ENCODE measurements at regions not wholly inside any gene's neighbourhood (a gene's known extent, or its start where the extent isn't known, plus 50 kb on each side); places are given as distances from the start of the nearest gene placed in this dataset.

DNA sequence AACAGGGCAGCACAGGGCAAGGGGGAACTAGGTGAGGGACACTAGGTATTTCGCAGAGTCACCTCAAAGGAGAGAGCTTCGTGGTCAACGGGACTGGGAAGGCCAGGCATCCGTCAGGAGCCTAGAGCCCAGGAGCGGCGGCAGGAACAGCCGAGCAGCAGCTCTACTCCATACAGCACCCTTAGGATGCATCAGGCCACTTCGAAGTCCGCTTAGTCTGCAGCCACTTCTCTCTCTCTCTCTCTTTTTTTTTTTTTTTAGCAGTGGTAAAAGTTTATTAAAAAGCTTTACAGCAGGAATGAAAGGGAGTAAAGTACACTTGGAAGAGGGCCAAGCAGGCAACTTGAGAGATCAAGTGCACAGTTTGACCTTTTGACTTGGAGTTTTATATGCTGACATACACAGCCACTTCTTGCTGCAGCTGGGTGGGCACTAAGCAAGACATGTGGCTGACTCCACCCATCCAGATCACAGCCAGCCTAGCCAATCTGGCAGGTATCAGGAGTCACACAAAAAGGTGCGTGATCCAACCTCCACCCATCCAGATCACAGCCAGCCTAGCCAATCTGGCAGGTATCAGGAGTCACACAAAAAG is 209.7 kb upstream of the RADX start:
- H3K23ac ChIP-seq (ENCODE audit: insufficient read length, low read depth, low read length) = no peak overlapping the region
- no peaks in the 10 kb centered on the region for H4K20me1 ChIP-seq (ENCODE audit: control insufficient read depth, insufficient read depth, insufficient read length)
- no peak overlapping the region for H2BK15ac ChIP-seq (ENCODE audit: low read depth, low read length)
- H3K27ac ChIP-seq (ENCODE audit: insufficient read length, low read depth, low read length) = no peak overlapping the region
- H2BK12ac ChIP-seq (ENCODE audit: insufficient read length, low read depth, low read length) = no peak overlapping the region
- Mint-ChIP-seq H3K36me3 (ENCODE audit: insufficient read depth in 1 of 3, low read depth in 3 of 3) (no peaks in the 10 kb centered on the region), H3K4me3 (no peak overlapping the region), H3K27ac (no peak overlapping the region), H3K9me3 (peaks cover 9 to 65% of the 10 kb centered on the region in 2 experiments), H3K27me3 (ENCODE audit: low read depth) (peaks cover 2% of the 10 kb centered on the region; the same call in 1 of the 2 replicates), H3K4me1 (no peaks in the 10 kb centered on the region)
- no peak for DNase-seq
- H3T11ph ChIP-seq (ENCODE audit: low read length) = no peak overlapping the region
- no peak overlapping the region for H4K8ac ChIP-seq (replicated peaks; ENCODE audit: insufficient read length, low read depth, low read length)
- no peaks in the 10 kb centered on the region for H3K79me1 ChIP-seq (ENCODE audit: insufficient read depth, low read depth, low read length, poor library complexity, severe bottlenecking)
- no peak overlapping the region for H3K9ac ChIP-seq (ENCODE audit: extremely low read depth, insufficient read length, low read length)
- H3K18ac ChIP-seq (ENCODE audit: insufficient read length, low read depth, low read length) = no peak overlapping the region
- H2BK5ac ChIP-seq (ENCODE audit: insufficient read length, low read length) = no peak overlapping the region
- no peak overlapping the region for H4K5ac ChIP-seq (ENCODE audit: insufficient read length, low read depth, low read length)
- no peak overlapping the region for H3K4ac ChIP-seq (ENCODE audit: low read depth, low read length)
- H3K79me2 ChIP-seq (ENCODE audit: insufficient read depth, low read length) = no peaks in the 10 kb centered on the region
- no peak overlapping the region for H3K4me2 ChIP-seq (ENCODE audit: insufficient read depth, insufficient read length, low read length)
- no peaks in the 10 kb centered on the region for H3K27me3 ChIP-seq (ENCODE audit: insufficient read depth, low read length)
- no CpG with 5 or more reads among the region's 10 CpGs for WGBS (ENCODE audit: extremely low coverage, insufficient read length, low lambda C conversion rate)
- H3K4me1 ChIP-seq (ENCODE audit: insufficient read depth, low read length) = no peaks in the 10 kb centered on the region
- peaks cover 23% of the 10 kb centered on the region for H3K9me3 ChIP-seq (ENCODE audit: control insufficient read depth, low read depth, low read length)
- TF ChIP-seq, protein P1, sequence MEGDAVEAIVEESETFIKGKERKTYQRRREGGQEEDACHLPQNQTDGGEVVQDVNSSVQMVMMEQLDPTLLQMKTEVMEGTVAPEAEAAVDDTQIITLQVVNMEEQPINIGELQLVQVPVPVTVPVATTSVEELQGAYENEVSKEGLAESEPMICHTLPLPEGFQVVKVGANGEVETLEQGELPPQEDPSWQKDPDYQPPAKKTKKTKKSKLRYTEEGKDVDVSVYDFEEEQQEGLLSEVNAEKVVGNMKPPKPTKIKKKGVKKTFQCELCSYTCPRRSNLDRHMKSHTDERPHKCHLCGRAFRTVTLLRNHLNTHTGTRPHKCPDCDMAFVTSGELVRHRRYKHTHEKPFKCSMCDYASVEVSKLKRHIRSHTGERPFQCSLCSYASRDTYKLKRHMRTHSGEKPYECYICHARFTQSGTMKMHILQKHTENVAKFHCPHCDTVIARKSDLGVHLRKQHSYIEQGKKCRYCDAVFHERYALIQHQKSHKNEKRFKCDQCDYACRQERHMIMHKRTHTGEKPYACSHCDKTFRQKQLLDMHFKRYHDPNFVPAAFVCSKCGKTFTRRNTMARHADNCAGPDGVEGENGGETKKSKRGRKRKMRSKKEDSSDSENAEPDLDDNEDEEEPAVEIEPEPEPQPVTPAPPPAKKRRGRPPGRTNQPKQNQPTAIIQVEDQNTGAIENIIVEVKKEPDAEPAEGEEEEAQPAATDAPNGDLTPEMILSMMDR (conservative IDR thresholded peaks at IDR 0.05) = no peak
- no peak overlapping the region for H2AK5ac ChIP-seq (ENCODE audit: insufficient read length, low read length)
- no peak overlapping the region for H2BK20ac ChIP-seq (ENCODE audit: low read depth, low read length, poor library complexity, severe bottlenecking)
- H3K14ac ChIP-seq (ENCODE audit: insufficient read depth, low read length) = no peak overlapping the region
- H3K23me2 ChIP-seq (ENCODE audit: insufficient read length, low read depth, low read length, poor library complexity, severe bottlenecking) = no peaks in the 10 kb centered on the region
- no peak overlapping the region for H3K56ac ChIP-seq (ENCODE audit: insufficient read length, low read depth, low read length)
- H2BK120ac ChIP-seq (ENCODE audit: low read depth, low read length, poor library complexity, severe bottlenecking) = no peak overlapping the region
- no peak overlapping the region for H2AFZ ChIP-seq (ENCODE audit: low read length)
- no peak overlapping the region for H4K91ac ChIP-seq (ENCODE audit: insufficient read length, low read depth, low read length)

Data from H9 (cell line).